Activated CD4-positive, alpha-beta T cell treated with anti-CD3 and anti-CD28 coated beads, Interleukin-2, amount 10 ng/mL, durations not matched to agents 24 days and 14 days (primary cell): ENCODE measurements at regions not wholly inside any gene's neighbourhood (a gene's known extent, or its start where the extent isn't known, plus 50 kb on each side); places are given as distances from the start of the nearest gene placed in this dataset.

Experiments used
- DNase-seq: peaks from one replicate; pipeline ENCODE4 v3.0.0; 2022
- H3K27ac Mint-ChIP-seq: one replicate; pipeline ENCODE4 v1.8.0; 2022; ENCODE audit warnings: mild to moderate bottlenecking, mixed read lengths
- H3K27me3 Mint-ChIP-seq: one replicate; pipeline ENCODE4 v1.8.0; 2022; ENCODE audit warnings: mixed read lengths
- H3K36me3 Mint-ChIP-seq: one replicate; pipeline ENCODE4 v1.8.0; 2022; ENCODE audit warnings: low read depth, mild to moderate bottlenecking, mixed read lengths
- H3K4me1 Mint-ChIP-seq: one replicate; pipeline ENCODE4 v1.8.0; 2021; ENCODE audit warnings: mixed read lengths
- H3K4me3 Mint-ChIP-seq: one replicate; pipeline ENCODE4 v1.8.0; 2022; ENCODE audit warnings: mild to moderate bottlenecking, moderate library complexity, mixed read lengths
- H3K9me3 Mint-ChIP-seq: one replicate; pipeline ENCODE4 v1.8.0; 2021; ENCODE audit warnings: mixed read lengths
- intact Hi-C: fragments of 100-400 bp; cut with micrococcal nuclease; formaldehyde crosslinking; loops from one replicate; pipeline ENCODE4 v1.15.1; 2023

DNA sequence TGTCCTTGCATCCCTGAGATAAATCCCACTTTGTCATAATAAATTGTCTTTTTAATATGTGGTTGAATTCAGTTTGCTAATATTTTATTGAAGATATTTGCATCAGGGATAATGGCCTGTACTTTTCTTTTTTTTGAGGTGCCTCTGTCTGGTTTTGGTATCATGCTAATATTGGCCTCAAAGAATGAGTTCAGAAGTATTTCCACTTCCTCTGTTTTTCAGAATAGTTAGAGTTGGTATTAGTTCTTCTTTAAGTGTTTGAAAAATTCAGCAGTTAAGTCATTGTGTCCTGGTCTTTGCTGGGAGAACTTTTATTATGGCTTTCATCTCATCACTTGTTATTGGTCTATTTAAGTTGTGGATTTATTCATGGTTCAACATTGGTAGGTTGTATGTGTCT is 464.1 kb upstream of the CRIM1 start:
- H3K27me3 Mint-ChIP-seq = peaks cover 9% of the 10 kb centered on the region
- peaks cover 3% of the 10 kb centered on the region for H3K9me3 Mint-ChIP-seq
- no peak for DNase-seq
- peaks cover 5% of the 10 kb centered on the region for H3K4me1 Mint-ChIP-seq
- no peaks in the 10 kb centered on the region for H3K36me3 Mint-ChIP-seq
- no peak overlapping the region for H3K4me3 Mint-ChIP-seq
- H3K27ac Mint-ChIP-seq = no peak overlapping the region
- intact Hi-C loops = no loop called here

DNA sequence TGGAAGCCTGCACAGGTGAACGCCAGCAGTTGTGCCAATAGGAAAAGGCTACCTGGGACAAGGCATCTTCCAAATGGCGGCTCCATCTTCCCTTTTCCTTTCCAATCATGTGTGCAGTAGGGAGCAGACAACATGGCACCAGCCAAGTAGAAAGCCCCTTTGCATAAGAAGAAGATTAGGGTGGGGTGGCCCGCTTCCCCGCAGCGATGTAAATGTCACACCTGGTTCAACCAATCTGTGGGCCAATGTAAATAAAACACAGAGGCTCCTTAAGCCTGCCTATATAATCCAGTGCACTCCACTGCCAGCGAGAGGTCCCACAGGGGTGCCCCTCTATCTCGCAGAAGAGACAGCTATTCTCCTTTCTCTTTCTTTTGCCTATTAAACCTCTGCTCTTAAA is 468.4 kb upstream of the CRIM1 start:
- no peak for DNase-seq
- Mint-ChIP-seq H3K4me3 (no peak overlapping the region), H3K27ac (no peak overlapping the region), H3K4me1 (peaks cover 4% of the 10 kb centered on the region), H3K9me3 (no peaks in the 10 kb centered on the region), H3K27me3 (peaks cover 4% of the 10 kb centered on the region), H3K36me3 (no peaks in the 10 kb centered on the region)
- intact Hi-C loops = no loop called here

DNA sequence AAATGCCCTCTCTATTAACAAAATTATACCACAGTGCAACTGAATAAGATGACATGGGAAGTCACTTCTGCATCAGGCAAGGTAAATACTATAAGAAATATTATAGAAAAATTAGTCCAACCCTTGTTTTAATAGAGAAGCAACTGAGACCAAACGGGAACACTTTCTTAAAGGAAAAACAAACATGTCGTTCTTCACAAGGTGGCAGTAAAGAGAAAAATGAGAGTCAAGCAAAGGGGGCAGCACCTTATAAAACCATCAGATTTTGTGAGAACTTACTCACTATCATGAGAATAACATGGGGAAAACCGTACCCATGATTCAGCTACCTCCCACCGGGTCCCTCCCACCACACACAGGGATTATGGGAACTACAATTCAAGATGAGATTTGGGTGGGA is 481.7 kb upstream of the CRIM1 start:
- Mint-ChIP-seq H3K27ac (no peak overlapping the region), H3K36me3 (no peaks in the 10 kb centered on the region), H3K4me3 (no peak overlapping the region), H3K9me3 (no peaks in the 10 kb centered on the region), H3K27me3 (peaks cover 3% of the 10 kb centered on the region), H3K4me1 (no peaks in the 10 kb centered on the region)
- intact Hi-C loops = loop anchor here (10.0 kb wide), 1 partner anchor 481 kb away; the partner anchor contains the start of gene CRIM1
- no peak for DNase-seq

DNA sequence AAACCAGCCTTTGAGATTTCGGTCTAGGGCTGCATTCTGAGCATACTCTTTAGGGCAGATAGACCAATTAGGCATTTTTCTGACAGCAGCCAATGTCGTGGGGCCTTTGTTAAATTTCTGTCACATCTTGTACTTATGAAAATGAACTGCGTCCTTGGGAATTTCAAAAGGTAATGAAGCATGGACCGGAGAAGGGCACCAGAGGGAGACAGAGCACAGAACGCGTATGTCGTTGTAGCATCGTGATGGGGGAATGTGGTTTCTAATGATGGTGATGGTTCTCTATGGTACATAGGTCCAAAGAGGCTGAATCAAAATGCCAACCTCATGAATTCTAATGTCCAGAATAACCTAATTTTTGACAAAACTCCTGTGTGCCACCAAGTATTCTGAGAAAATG is 483.9 kb upstream of the CRIM1 start:
- no peaks in the 10 kb centered on the region for H3K36me3 Mint-ChIP-seq
- H3K4me3 Mint-ChIP-seq = no peak overlapping the region
- intact Hi-C loops = loop anchor here (10.0 kb wide), 1 partner anchor 483 kb away; the partner anchor contains the start of gene CRIM1
- no peak overlapping the region for H3K27ac Mint-ChIP-seq
- no peak for DNase-seq
- H3K4me1 Mint-ChIP-seq = no peaks in the 10 kb centered on the region
- no peaks in the 10 kb centered on the region for H3K9me3 Mint-ChIP-seq
- peaks cover 6% of the 10 kb centered on the region for H3K27me3 Mint-ChIP-seq

DNA sequence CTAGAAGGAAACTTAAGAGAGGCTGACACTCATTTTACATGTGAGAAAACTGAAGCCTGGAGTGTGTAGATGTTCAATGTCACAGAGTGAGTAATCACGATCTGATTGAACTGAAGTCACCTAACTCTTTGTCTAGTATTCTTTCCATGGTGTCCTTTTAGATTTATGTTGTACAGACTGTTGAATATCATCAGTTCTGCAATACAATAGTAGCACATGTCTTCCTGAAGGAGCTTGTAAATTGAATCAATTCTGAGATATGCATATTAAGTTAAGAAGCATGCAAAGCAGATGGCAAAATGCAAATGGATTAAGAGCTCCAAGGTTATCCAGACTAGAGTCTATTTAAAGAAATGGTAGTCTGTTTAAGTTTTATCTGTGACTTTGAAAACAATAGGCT is 484.9 kb upstream of the CRIM1 start:
- intact Hi-C loops = loop anchor here (10.0 kb wide), 1 partner anchor 484 kb away; the partner anchor contains the start of gene CRIM1
- peaks cover 10% of the 10 kb centered on the region for H3K27me3 Mint-ChIP-seq
- H3K36me3 Mint-ChIP-seq = no peaks in the 10 kb centered on the region
- no peak overlapping the region for H3K4me3 Mint-ChIP-seq
- no peaks in the 10 kb centered on the region for H3K9me3 Mint-ChIP-seq
- H3K4me1 Mint-ChIP-seq = no peaks in the 10 kb centered on the region
- no peak for DNase-seq
- no peak overlapping the region for H3K27ac Mint-ChIP-seq

DNA sequence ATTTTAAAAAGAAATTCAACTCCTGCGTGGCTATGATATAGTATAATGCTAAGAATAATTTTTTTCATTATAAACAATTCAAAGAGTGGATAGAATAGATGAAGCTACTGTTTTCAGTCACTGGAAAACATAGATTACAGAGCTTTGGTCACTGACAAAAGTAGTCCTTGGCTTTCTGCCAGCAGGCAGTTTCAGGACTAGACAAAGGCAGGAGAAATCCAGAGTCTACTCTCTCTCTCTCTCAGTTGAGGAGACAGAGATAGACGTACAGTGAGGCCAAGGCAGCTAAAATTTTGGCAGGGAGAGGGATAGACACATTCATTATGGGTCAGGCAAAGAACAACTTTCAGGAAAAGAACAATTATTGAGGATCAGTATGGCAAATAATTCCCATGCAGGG is 491.4 kb upstream of the CRIM1 start:
- no peak overlapping the region for H3K4me3 Mint-ChIP-seq
- no peaks in the 10 kb centered on the region for H3K4me1 Mint-ChIP-seq
- H3K27ac Mint-ChIP-seq = no peak overlapping the region
- H3K27me3 Mint-ChIP-seq = peaks cover 11% of the 10 kb centered on the region
- H3K9me3 Mint-ChIP-seq = no peaks in the 10 kb centered on the region
- H3K36me3 Mint-ChIP-seq = no peaks in the 10 kb centered on the region
- intact Hi-C loops = no loop called here
- DNase-seq = no peak

DNA sequence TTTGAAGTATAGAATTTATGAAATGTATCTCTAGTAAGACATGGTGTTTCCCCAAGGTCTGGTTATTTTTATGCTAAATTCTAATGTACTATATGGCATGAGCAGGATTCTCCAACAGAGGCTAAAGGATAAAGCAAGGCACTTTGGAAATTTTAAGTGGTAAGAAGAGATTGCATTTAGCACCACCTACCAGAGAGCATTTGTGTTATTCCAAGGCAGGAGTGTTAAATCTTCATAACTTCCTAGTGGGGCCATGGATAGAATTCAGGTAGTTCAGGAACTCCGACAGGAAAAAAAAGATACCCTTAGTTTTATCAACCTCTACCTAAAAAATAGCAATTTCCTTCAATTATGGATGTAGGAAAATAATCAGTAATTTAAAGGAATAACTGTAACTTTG is 497.4 kb upstream of the CRIM1 start:
- intact Hi-C loops = no loop called here
- H3K27me3 Mint-ChIP-seq = peaks cover 2% of the 10 kb centered on the region
- no peaks in the 10 kb centered on the region for H3K9me3 Mint-ChIP-seq

DNA sequence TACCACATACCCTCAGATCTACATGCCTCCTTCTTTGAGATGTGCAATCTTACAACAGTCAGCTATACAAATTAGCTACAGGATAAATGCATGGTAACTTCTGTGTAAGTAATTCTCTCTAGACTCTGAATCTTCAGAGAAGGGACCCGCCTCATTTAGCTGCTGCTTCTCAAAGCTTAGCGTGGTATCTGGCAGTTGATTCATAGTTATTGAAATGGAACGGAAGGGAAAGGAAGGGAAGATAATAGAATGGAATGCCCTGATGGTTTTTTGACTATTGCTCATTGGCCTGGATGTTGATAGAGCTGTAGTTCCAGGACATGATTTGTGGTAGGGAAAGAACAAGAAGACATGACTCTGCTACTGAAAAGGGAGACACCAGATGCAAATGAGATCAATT is 498.1 kb upstream of the CRIM1 start:
- intact Hi-C loops = no loop called here
- Mint-ChIP-seq H3K4me1 (no peaks in the 10 kb centered on the region), H3K9me3 (no peaks in the 10 kb centered on the region), H3K27me3 (peaks cover 2% of the 10 kb centered on the region), H3K4me3 (no peak overlapping the region), H3K36me3 (no peaks in the 10 kb centered on the region), H3K27ac (no peak overlapping the region)
- DNase-seq = no peak

More for the DNA sequence above, 497.4 kb upstream of the CRIM1 start:
- Mint-ChIP-seq H3K27ac (no peak overlapping the region), H3K36me3 (no peaks in the 10 kb centered on the region), H3K4me1 (no peaks in the 10 kb centered on the region), H3K4me3 (no peak overlapping the region)
- DNase-seq = no peak

DNA sequence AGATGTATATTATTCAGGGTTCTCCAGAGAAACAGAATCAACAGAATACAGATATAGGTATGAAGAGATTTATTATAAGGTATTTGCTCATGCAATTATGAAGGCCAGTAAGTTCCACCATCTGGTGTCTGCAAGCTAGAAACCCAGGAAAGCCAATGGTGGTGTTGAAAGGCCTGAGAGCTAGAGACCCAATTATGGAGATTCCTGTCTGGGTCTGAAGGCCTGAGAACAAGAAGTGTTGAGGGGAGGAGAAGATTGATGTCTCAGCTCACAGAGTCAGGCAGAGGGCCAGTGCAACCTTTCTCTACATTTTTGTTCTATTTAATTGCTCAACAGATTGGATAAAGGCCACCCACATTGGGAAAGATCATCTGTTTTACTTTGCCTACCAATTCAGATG is 524.2 kb upstream of the CRIM1 start:
- Mint-ChIP-seq H3K9me3 (no peaks in the 10 kb centered on the region), H3K27me3 (no peaks in the 10 kb centered on the region), H3K27ac (no peak overlapping the region), H3K36me3 (no peaks in the 10 kb centered on the region), H3K4me1 (no peaks in the 10 kb centered on the region), H3K4me3 (no peak overlapping the region)
- DNase-seq = no peak
- intact Hi-C loops = no loop called here

DNA sequence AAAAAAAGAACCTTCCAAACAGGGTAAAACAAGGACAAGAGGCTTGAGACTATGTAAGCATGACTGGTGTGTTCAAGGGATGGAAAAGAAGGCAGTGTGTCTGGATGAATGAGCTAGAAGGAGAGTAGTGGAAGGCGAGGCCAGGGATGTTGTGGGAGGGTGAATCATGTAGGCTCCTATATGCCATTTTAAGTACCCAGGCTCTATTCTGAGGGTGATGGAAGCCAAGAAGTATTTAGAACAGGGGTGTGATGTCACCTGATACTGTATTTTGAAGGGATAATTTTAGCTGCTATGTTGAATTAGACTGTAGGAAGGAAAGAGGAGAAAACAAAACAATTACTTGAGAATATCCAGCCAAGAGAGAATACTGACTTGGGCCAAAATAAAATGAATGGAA is 524.7 kb upstream of the CRIM1 start:
- no peaks in the 10 kb centered on the region for H3K27me3 Mint-ChIP-seq
- no peak overlapping the region for H3K4me3 Mint-ChIP-seq
- DNase-seq = no peak
- no peak overlapping the region for H3K27ac Mint-ChIP-seq
- H3K4me1 Mint-ChIP-seq = no peaks in the 10 kb centered on the region
- no peaks in the 10 kb centered on the region for H3K9me3 Mint-ChIP-seq
- no peaks in the 10 kb centered on the region for H3K36me3 Mint-ChIP-seq
- intact Hi-C loops = no loop called here

DNA sequence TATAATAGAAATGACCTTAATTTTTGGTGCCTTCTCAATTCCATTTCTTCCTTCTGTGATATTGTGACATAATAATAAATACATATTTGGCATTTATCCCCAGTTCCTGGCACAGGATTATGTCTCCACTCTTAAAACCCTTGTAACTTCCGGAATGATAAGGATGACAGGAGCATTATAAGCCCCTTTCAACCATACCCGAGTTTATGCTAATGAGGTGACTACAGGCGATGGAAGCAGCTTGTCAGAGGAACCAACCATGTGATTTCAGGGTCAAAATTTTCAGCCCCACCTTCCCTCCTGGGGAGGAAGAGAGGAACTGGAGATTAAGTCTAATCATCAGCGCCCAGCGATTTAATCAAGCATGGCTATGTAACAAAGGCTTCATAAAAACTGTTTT is 528.5 kb upstream of the CRIM1 start:
- DNase-seq = no peak
- H3K9me3 Mint-ChIP-seq = no peaks in the 10 kb centered on the region
- H3K4me1 Mint-ChIP-seq = no peaks in the 10 kb centered on the region
- no peak overlapping the region for H3K27ac Mint-ChIP-seq
- H3K4me3 Mint-ChIP-seq = no peak overlapping the region
- H3K27me3 Mint-ChIP-seq = no peaks in the 10 kb centered on the region
- H3K36me3 Mint-ChIP-seq = no peaks in the 10 kb centered on the region
- intact Hi-C loops = no loop called here

DNA sequence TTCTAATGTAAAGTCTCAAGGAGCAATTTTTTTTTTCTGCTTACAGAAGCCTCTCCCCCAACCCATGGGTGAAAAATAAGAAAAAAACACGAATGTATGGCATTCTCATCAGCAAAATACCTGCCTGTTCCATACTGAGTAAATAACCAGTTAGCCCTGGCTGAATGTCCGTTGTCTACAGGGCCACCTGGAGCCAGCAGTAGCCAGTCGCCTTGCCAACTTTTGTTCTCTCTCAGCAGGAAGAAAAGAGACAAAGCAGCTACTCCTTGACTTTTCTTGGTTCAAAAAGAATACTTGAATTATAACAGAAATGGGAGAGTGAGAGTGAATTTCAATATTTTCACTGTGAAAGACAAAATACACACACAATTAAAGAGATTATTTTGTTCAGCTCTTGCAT is 532.9 kb upstream of the CRIM1 start:
- no peak overlapping the region for H3K27ac Mint-ChIP-seq
- intact Hi-C loops = no loop called here
- H3K4me3 Mint-ChIP-seq = no peak overlapping the region
- DNase-seq = no peak
- no peaks in the 10 kb centered on the region for H3K9me3 Mint-ChIP-seq
- H3K36me3 Mint-ChIP-seq = no peaks in the 10 kb centered on the region
- no peaks in the 10 kb centered on the region for H3K4me1 Mint-ChIP-seq
- no peaks in the 10 kb centered on the region for H3K27me3 Mint-ChIP-seq

DNA sequence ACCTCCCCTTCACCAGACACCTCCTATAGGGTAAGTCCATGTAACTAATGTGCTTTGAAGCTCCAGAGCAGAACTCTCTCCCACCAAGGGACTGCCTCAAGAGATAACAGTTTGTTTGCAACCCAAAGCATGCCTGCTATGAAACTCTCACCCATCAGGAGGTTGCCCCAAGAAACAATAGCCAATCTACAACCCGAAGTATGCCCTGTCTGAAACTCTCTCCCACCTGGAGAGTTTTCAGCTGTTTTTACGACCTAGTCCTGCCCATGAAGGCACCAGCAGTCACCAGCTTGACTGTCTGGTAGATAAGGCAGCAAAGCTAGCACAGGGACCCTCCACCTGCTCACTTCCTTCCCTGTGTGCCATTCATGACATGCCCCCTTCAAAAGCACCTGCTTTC is 533.9 kb upstream of the CRIM1 start:
- intact Hi-C loops = no loop called here
- Mint-ChIP-seq H3K27me3 (no peaks in the 10 kb centered on the region), H3K4me1 (no peaks in the 10 kb centered on the region), H3K27ac (no peak overlapping the region), H3K36me3 (no peaks in the 10 kb centered on the region), H3K9me3 (no peaks in the 10 kb centered on the region), H3K4me3 (no peak overlapping the region)
- no peak for DNase-seq

DNA sequence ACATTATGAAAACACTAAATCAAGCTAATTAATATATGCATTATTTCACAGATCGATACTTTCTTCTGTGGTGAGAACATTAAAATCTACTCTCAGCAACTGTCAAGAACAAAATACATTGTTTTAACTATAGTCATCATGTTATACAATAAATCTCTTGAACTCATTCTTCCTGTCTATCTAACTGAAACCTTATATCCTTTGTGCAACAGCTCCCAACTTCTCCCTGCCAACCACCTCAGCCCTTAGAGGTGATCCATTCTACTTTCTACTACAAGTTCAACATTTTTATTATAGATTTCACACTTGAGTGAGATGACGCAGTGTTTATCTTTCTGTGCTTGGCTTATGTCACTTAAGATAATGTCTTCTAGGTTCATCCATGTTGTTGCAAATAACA is 535.2 kb upstream of the CRIM1 start:
- H3K36me3 Mint-ChIP-seq = no peaks in the 10 kb centered on the region
- H3K27me3 Mint-ChIP-seq = no peaks in the 10 kb centered on the region
- no peaks in the 10 kb centered on the region for H3K4me1 Mint-ChIP-seq
- intact Hi-C loops = no loop called here
- H3K9me3 Mint-ChIP-seq = no peaks in the 10 kb centered on the region
- H3K27ac Mint-ChIP-seq = no peak overlapping the region
- no peak overlapping the region for H3K4me3 Mint-ChIP-seq
- no peak for DNase-seq

DNA sequence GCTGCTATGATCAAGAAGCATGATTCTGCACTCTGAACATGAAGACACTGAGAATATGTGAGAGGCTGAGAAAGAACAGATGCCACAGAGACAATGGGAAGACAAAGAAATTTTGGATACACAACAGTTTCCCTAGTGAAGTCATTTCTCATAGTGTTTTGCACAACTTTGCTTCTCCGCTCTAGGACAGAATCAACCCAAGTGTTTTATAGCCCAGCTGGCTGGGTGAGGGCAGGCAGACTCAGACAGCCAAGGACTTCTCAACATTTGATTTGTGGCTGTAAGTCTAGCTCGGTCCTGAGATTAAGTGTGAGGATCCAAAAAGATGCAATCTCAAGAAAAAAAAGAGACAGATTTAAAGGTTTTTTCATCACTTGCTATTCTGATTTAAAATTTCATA is 536.5 kb upstream of the CRIM1 start:
- Mint-ChIP-seq H3K36me3 (no peaks in the 10 kb centered on the region), H3K9me3 (no peaks in the 10 kb centered on the region), H3K4me1 (no peaks in the 10 kb centered on the region), H3K27ac (no peak overlapping the region), H3K4me3 (no peak overlapping the region), H3K27me3 (no peaks in the 10 kb centered on the region)
- no peak for DNase-seq
- intact Hi-C loops = no loop called here
